Stimulated activated naive B cell treated with anti-CD40 and anti-IgM and Interleukin-4, amounts not matched to agents 10 μg/mL and 1 μg/mL and 100 μg/mL, for 72 hours (primary cell): ENCODE measurements at regions not wholly inside any gene's neighbourhood (a gene's known extent, or its start where the extent isn't known, plus 50 kb on each side); places are given as distances from the start of the nearest gene placed in this dataset.
"Not testable (repeated sequence)": the region's sequence is repeated elsewhere in the genome, so short reads cannot be mapped to it uniquely, and the experiment has no call there.

ENCODE experiments used
- ATAC-seq, 2 donors: fragments of 150-1000 bp; cut with Tn5 transposase; replicated peaks; 2 replicates each; pipeline ENCODE4 v1.10.0; 2021; ENCODE audit warnings: moderate library complexity in 1 of 2
- DNase-seq: peaks from one replicate; pipeline ENCODE4 v3.0.0; 2021
- H3K27ac Mint-ChIP-seq: one replicate; pipeline ENCODE4 v1.8.0; 2022; ENCODE audit warnings: mild to moderate bottlenecking, mixed read lengths
- H3K27me3 Mint-ChIP-seq, 2 donors: one replicate each; pipeline ENCODE4 v1.8.0; 2022; ENCODE audit warnings: mixed read lengths in 2 of 2
- H3K36me3 Mint-ChIP-seq, 2 donors: one replicate each; pipeline ENCODE4 v1.8.0; 2022; ENCODE audit warnings: mixed read lengths in 2 of 2, mild to moderate bottlenecking in 1 of 2
- H3K4me1 Mint-ChIP-seq, 2 donors: one replicate each; pipeline ENCODE4 v1.8.0; 2022; ENCODE audit warnings: mixed read lengths in 2 of 2, mild to moderate bottlenecking in 1 of 2
- H3K4me3 Mint-ChIP-seq, 2 donors: one replicate each; pipeline ENCODE4 v1.8.0; 2022; ENCODE audit warnings: mild to moderate bottlenecking in 2 of 2, mixed read lengths in 2 of 2, moderate library complexity in 1 of 2
- H3K9me3 Mint-ChIP-seq, 2 donors: one replicate each; pipeline ENCODE4 v1.8.0; 2022; ENCODE audit warnings: mixed read lengths in 2 of 2, mild to moderate bottlenecking in 1 of 2

GRCh38 chr20:6699921-6700562 is 67.4 kb upstream of the BMP2 start:
- ATAC-seq (no peak), DNase-seq (no peak)
- Mint-ChIP-seq H3K27me3 (no peaks in the 10 kb centered on the region), H3K36me3 (no peaks in the 10 kb centered on the region), H3K27ac (no peak overlapping the region), H3K9me3 (no peaks in the 10 kb centered on the region), H3K4me1 (peaks cover 4 to 6% of the 10 kb centered on the region in 2 donors), H3K4me3 (no peak overlapping the region)

- H3K9me3 Mint-ChIP-seq: no peaks in the 10 kb centered on the region
- H3K4me1 Mint-ChIP-seq: peaks cover 4 to 6% of the 10 kb centered on the region in 2 donors
- ATAC-seq (no peak), DNase-seq (no peak)
- H3K27ac Mint-ChIP-seq: no peak overlapping the region
- no peaks in the 10 kb centered on the region for H3K36me3 Mint-ChIP-seq
- H3K4me3 Mint-ChIP-seq: no peak overlapping the region
- no peaks in the 10 kb centered on the region for H3K27me3 Mint-ChIP-seq
These were observed 68.8 kb upstream of the BMP2 start for GRCh38 chr20:6698723-6699122.

GRCh38 chr20:6698056-6698455 is 69.4 kb upstream of the BMP2 start:
- DNase-seq (no peak), ATAC-seq (no peak)
- no peak overlapping the region for H3K27ac Mint-ChIP-seq
- no peak overlapping the region for H3K4me3 Mint-ChIP-seq
- no peaks in the 10 kb centered on the region for H3K27me3 Mint-ChIP-seq
- H3K9me3 Mint-ChIP-seq: no peaks in the 10 kb centered on the region
- peaks cover 4 to 6% of the 10 kb centered on the region in 2 donors for H3K4me1 Mint-ChIP-seq
- no peaks in the 10 kb centered on the region for H3K36me3 Mint-ChIP-seq

- peaks cover 4 to 6% of the 10 kb centered on the region in 2 donors for H3K4me1 Mint-ChIP-seq
- no peaks in the 10 kb centered on the region for H3K36me3 Mint-ChIP-seq
- DNase-seq: no peak
- no peaks in the 10 kb centered on the region for H3K27me3 Mint-ChIP-seq
- ATAC-seq: no peak
- H3K4me3 Mint-ChIP-seq: no peak overlapping the region
- no peaks in the 10 kb centered on the region for H3K9me3 Mint-ChIP-seq
- H3K27ac Mint-ChIP-seq: no peak overlapping the region
These were observed 70.1 kb upstream of the BMP2 start for GRCh38 chr20:6697228-6697972.

- DNase-seq (no peak), ATAC-seq (no peak)
- Mint-ChIP-seq H3K27me3 (no peaks in the 10 kb centered on the region), H3K4me3 (no peak overlapping the region), H3K36me3 (no peaks in the 10 kb centered on the region), H3K9me3 (no peaks in the 10 kb centered on the region), H3K27ac (no peak overlapping the region), H3K4me1 (peaks cover 4% of the 10 kb centered on the region in 2 donors)
These were observed 71.5 kb upstream of the BMP2 start for GRCh38 chr20:6696001-6696400.

GRCh38 chr20:6693808-6694198 is 73.7 kb upstream of the BMP2 start:
- ATAC-seq, H3K36me3 Mint-ChIP-seq: not testable (repeated sequence)

GRCh38 chr20:6693178-6693807 is 74.2 kb upstream of the BMP2 start:
- H3K27ac Mint-ChIP-seq: no peak overlapping the region
- H3K4me1 Mint-ChIP-seq: no peaks in the 10 kb centered on the region
- no peaks in the 10 kb centered on the region for H3K27me3 Mint-ChIP-seq
- H3K9me3 Mint-ChIP-seq: no peaks in the 10 kb centered on the region
- ATAC-seq: no peak
- no peak for DNase-seq
- no peak overlapping the region for H3K4me3 Mint-ChIP-seq
- H3K36me3 Mint-ChIP-seq: no peaks in the 10 kb centered on the region

More at GRCh38 chr20:6693808-6694198, 73.7 kb upstream of the BMP2 start:
- not testable (repeated sequence) for H3K27ac Mint-ChIP-seq, H3K27me3 Mint-ChIP-seq, H3K4me3 Mint-ChIP-seq, DNase-seq, H3K4me1 Mint-ChIP-seq, H3K9me3 Mint-ChIP-seq

- H3K27ac Mint-ChIP-seq: no peak overlapping the region
These were observed 74.8 kb upstream of the BMP2 start for GRCh38 chr20:6692566-6693173.

GRCh38 chr20:6691516-6691915 is 76.0 kb upstream of the BMP2 start:
- H3K4me3 Mint-ChIP-seq: no peak overlapping the region
- DNase-seq (no peak), ATAC-seq (no peak)
- H3K27me3 Mint-ChIP-seq: no peaks in the 10 kb centered on the region
- no peaks in the 10 kb centered on the region for H3K36me3 Mint-ChIP-seq
- H3K9me3 Mint-ChIP-seq: no peaks in the 10 kb centered on the region
- H3K27ac Mint-ChIP-seq: no peak overlapping the region
- H3K4me1 Mint-ChIP-seq: no peaks in the 10 kb centered on the region

More at GRCh38 chr20:6692566-6693173, 74.8 kb upstream of the BMP2 start:
- no peaks in the 10 kb centered on the region for H3K9me3 Mint-ChIP-seq
- ATAC-seq: no peak
- no peaks in the 10 kb centered on the region for H3K36me3 Mint-ChIP-seq
- no peaks in the 10 kb centered on the region for H3K4me1 Mint-ChIP-seq
- no peak for DNase-seq
- no peaks in the 10 kb centered on the region for H3K27me3 Mint-ChIP-seq
- H3K4me3 Mint-ChIP-seq: no peak overlapping the region

- H3K27me3 Mint-ChIP-seq: no peaks in the 10 kb centered on the region
- H3K9me3 Mint-ChIP-seq: no peaks in the 10 kb centered on the region
- H3K4me3 Mint-ChIP-seq: no peak overlapping the region
- DNase-seq: no peak
- no peak overlapping the region for H3K27ac Mint-ChIP-seq
- no peak for ATAC-seq
- H3K4me1 Mint-ChIP-seq: no peaks in the 10 kb centered on the region
- H3K36me3 Mint-ChIP-seq: no peaks in the 10 kb centered on the region
These were observed 78.0 kb upstream of the BMP2 start for GRCh38 chr20:6689339-6689973.

GRCh38 chr20:6686171-6686570 is 81.3 kb upstream of the BMP2 start:
- Mint-ChIP-seq H3K27me3 (no peaks in the 10 kb centered on the region), H3K4me3 (no peak overlapping the region)

GRCh38 chr20:6685626-6686025 is 81.9 kb upstream of the BMP2 start:
- no peaks in the 10 kb centered on the region for H3K36me3 Mint-ChIP-seq
- no peaks in the 10 kb centered on the region for H3K9me3 Mint-ChIP-seq
- no peak overlapping the region for H3K27ac Mint-ChIP-seq
- DNase-seq (no peak), ATAC-seq (no peak)
- H3K4me3 Mint-ChIP-seq: no peak overlapping the region
- H3K4me1 Mint-ChIP-seq: no peaks in the 10 kb centered on the region
- no peaks in the 10 kb centered on the region for H3K27me3 Mint-ChIP-seq

More at GRCh38 chr20:6686171-6686570, 81.3 kb upstream of the BMP2 start:
- no peaks in the 10 kb centered on the region for H3K9me3 Mint-ChIP-seq
- ATAC-seq (peak; percentile 92 to 94), DNase-seq (no peak)
- no peaks in the 10 kb centered on the region for H3K36me3 Mint-ChIP-seq
- no peaks in the 10 kb centered on the region for H3K4me1 Mint-ChIP-seq
- no peak overlapping the region for H3K27ac Mint-ChIP-seq

GRCh38 chr20:6685181-6685582 is 82.3 kb upstream of the BMP2 start:
- Mint-ChIP-seq H3K27ac (no peak overlapping the region), H3K4me1 (no peaks in the 10 kb centered on the region), H3K4me3 (no peak overlapping the region), H3K36me3 (no peaks in the 10 kb centered on the region), H3K9me3 (no peaks in the 10 kb centered on the region), H3K27me3 (no peaks in the 10 kb centered on the region)
- no peak for DNase-seq
- no peak for ATAC-seq
